ENCODE measurements at regions not wholly inside any gene's neighbourhood (a gene's known extent, or its start where the extent isn't known, plus 50 kb on each side); places are given as distances from the start of the nearest gene placed in this dataset.

DNA sequence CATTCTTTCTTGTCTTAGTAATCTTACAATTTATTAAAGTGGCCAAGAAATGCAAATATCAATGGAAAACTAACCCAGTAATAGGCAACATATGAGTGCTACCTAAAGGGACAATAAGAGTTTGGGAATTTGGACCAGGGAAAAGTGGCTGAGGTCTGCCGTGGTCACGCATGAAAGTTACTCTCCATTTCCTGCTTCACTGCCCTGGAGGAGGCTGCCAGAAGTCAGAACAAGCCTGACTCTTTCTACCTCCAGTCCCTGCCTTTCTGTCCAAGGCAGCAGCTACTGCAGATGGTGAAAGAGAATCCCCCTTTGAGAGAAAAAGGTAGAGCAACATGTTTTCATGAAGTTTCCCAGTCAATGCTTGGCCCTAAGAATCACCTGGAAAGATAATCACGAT, 201.1 kb upstream of the ARGLU1 start:
- no peak for DNase-seq
- POLR2A ChIA-PET = no interaction called here
- no peak for ATAC-seq
- Mint-ChIP-seq H3K4me3 (no peak overlapping the region), H3K27ac (no peak overlapping the region), H3K27me3 (ENCODE audit: low read depth) (no peaks in the 10 kb centered on the region), H3K9me3 (ENCODE audit: insufficient read depth) (no peaks in the 10 kb centered on the region), H3K36me3 (ENCODE audit: low read depth) (no peaks in the 10 kb centered on the region), H3K4me1 (ENCODE audit: low read depth) (no peaks in the 10 kb centered on the region)
- CTCF ChIA-PET = no interaction called here

DNA sequence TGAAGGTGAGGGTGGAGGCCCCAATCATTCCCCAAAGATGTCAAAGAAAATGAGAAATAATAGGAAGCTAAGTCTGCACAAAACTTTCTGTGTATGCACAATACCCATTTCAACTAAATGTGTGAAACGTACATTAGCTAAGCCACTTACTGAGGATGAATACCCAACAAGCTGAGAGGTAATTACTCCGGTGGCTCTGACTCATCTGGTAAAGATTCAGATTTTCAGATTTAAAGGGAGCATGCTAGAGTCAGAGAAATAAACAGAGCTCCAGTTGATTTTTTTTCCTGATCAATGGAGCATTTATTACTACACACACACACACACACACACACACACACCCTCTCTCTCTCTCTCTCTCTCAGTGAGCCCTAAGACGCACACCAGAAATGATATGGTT, 194.8 kb upstream of the ARGLU1 start:
- Mint-ChIP-seq H3K36me3 (ENCODE audit: low read depth) (no peaks in the 10 kb centered on the region), H3K4me1 (ENCODE audit: low read depth) (no peaks in the 10 kb centered on the region), H3K4me3 (no peak overlapping the region), H3K27me3 (ENCODE audit: low read depth) (no peaks in the 10 kb centered on the region), H3K9me3 (ENCODE audit: insufficient read depth) (no peaks in the 10 kb centered on the region), H3K27ac (no peak overlapping the region)
- ChIA-PET POLR2A (no interaction called here), CTCF (no interaction called here)
- no peak for ATAC-seq
- DNase-seq = no peak

DNA sequence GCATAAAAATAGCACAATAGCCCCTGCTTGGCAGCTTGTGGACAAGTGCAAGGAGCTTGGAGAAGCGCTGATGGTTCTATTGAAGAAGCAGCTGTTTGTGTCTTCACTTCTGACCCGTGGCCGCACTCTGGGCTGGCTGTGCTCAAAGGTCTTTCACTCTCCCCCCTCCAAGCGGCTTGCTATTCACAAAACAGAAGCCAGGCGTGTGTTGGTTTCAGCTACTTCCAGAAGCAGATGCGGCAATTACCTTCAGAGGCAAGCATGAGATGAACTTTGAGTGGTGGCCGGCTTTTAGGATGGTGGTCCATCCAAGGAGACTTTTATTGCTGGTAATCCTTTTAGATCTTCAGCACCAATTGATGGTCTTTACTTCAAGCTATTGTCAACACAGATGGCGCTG, 188.5 kb upstream of the ARGLU1 start:
- no peaks in the 10 kb centered on the region for H3K27me3 Mint-ChIP-seq (ENCODE audit: low read depth)
- POLR2A ChIA-PET = no interaction called here
- H3K9me3 Mint-ChIP-seq (ENCODE audit: insufficient read depth) = no peaks in the 10 kb centered on the region
- no peak overlapping the region for H3K27ac Mint-ChIP-seq
- no peak overlapping the region for H3K4me3 Mint-ChIP-seq
- no peaks in the 10 kb centered on the region for H3K4me1 Mint-ChIP-seq (ENCODE audit: low read depth)
- ATAC-seq (no peak), DNase-seq (no peak)
- CTCF ChIA-PET = no interaction called here
- no peaks in the 10 kb centered on the region for H3K36me3 Mint-ChIP-seq (ENCODE audit: low read depth)

DNA sequence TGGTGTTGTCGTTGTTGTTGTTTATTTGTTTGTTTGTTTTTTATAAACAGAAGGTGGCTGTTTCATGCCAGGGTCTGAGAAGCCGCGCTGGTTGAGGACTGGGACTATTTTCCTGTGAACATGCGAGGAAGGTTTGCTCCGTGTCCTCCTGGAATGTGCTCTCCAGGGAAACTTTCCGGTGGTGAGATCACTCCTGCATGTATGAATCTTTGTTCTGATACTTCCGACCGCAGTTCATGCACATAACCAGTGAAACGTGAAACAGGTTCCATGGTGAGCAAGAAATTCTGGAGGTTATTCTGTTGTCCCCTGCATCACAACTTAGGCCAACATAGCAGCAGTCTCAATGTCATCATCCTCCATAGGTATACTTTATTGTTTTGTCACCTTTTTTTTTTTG, 187.6 kb upstream of the ARGLU1 start:
- Mint-ChIP-seq H3K9me3 (ENCODE audit: insufficient read depth) (no peaks in the 10 kb centered on the region), H3K27me3 (ENCODE audit: low read depth) (no peaks in the 10 kb centered on the region), H3K4me3 (no peak overlapping the region), H3K36me3 (ENCODE audit: low read depth) (no peaks in the 10 kb centered on the region), H3K4me1 (ENCODE audit: low read depth) (no peaks in the 10 kb centered on the region), H3K27ac (no peak overlapping the region)
- DNase-seq = no peak
- POLR2A ChIA-PET = no interaction called here
- CTCF ChIA-PET = no interaction called here
- ATAC-seq = no peak

DNA sequence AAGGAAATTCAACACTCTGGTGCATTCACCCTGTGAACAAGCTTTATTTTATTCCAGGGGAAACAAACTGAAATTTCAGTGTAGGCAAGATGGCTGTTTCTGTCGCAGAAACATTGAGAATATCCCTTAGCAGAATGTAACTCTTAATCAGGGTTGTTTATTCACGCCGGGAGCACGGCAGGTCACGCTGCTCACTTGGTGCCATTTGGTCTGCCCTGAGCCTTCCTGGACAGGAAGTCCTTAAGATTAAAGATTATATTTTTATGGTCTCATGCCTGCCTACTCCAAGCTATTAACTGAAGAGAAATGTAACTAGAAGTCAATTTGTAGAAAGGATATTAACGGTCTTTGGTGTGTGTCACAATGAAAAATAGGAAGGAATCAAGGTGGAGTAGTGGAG, 185.3 kb upstream of the ARGLU1 start:
- H3K27ac Mint-ChIP-seq = no peak overlapping the region
- H3K36me3 Mint-ChIP-seq (ENCODE audit: low read depth) = no peaks in the 10 kb centered on the region
- H3K4me3 Mint-ChIP-seq = no peak overlapping the region
- no peak for DNase-seq
- no peaks in the 10 kb centered on the region for H3K9me3 Mint-ChIP-seq (ENCODE audit: insufficient read depth)
- H3K4me1 Mint-ChIP-seq (ENCODE audit: low read depth) = no peaks in the 10 kb centered on the region
- POLR2A ChIA-PET = no interaction called here
- H3K27me3 Mint-ChIP-seq (ENCODE audit: low read depth) = no peaks in the 10 kb centered on the region
- no peak for ATAC-seq
- CTCF ChIA-PET = no interaction called here

DNA sequence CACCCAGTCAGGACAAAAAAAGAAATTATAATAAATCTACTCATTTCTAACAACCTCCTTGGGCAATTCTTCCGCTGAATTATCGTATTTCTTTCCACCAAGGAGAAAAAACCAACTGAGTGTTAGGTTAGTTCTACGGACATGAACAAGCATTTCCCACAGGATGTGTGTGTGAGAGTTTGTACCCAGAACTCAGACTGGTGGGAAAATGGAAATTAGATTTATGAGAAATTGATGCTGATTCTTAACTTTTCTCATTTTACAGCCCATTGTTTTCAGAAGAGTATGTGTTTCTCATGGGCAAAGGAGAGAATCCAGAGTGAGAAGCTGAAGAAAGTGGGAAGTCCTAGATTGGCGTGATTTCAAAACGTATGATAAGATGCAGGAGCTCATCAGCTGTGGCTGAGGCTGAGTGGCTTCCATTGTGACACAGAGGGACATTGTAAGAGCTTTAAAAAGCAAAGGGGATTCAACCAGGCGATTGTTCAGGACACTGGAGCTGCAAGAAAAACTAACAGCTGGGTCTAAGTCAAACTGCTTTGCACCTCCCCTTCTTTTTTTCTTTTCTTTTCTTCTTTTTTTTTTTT, 184.7 kb upstream of the ARGLU1 start:
- ChIA-PET POLR2A (no interaction called here), CTCF (no interaction called here)
- Mint-ChIP-seq H3K4me1 (ENCODE audit: low read depth) (no peaks in the 10 kb centered on the region), H3K4me3 (no peak overlapping the region), H3K36me3 (ENCODE audit: low read depth) (no peaks in the 10 kb centered on the region), H3K9me3 (ENCODE audit: insufficient read depth) (no peaks in the 10 kb centered on the region), H3K27me3 (ENCODE audit: low read depth) (no peaks in the 10 kb centered on the region), H3K27ac (no peak overlapping the region)
- ATAC-seq = no peak
- DNase-seq = no peak

DNA sequence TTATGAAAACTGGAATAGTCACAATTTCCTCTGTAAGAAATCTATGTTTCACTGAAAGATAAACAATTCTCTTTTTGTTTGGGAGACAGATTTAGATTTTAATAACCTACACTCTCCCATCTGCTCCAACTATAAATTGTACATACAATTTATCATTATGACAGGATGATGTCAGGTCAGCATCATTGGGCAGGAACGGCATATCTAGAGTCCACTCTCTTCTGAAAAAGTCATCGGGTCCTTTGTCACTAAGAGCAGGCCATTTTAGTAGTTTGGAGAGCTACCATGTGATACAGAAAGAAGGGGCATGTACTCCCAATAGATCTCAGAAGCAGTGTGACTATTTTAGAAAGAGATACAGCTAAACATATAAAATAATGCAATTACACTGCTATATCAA, 180.8 kb upstream of the ARGLU1 start:
- ATAC-seq = no peak
- no peaks in the 10 kb centered on the region for H3K36me3 Mint-ChIP-seq (ENCODE audit: low read depth)
- no peaks in the 10 kb centered on the region for H3K4me1 Mint-ChIP-seq (ENCODE audit: low read depth)
- CTCF ChIA-PET = no interaction called here
- H3K9me3 Mint-ChIP-seq (ENCODE audit: insufficient read depth) = no peaks in the 10 kb centered on the region
- no peak for DNase-seq
- H3K27me3 Mint-ChIP-seq (ENCODE audit: low read depth) = no peaks in the 10 kb centered on the region
- no peak overlapping the region for H3K27ac Mint-ChIP-seq
- H3K4me3 Mint-ChIP-seq = no peak overlapping the region
- POLR2A ChIA-PET = no interaction called here

DNA sequence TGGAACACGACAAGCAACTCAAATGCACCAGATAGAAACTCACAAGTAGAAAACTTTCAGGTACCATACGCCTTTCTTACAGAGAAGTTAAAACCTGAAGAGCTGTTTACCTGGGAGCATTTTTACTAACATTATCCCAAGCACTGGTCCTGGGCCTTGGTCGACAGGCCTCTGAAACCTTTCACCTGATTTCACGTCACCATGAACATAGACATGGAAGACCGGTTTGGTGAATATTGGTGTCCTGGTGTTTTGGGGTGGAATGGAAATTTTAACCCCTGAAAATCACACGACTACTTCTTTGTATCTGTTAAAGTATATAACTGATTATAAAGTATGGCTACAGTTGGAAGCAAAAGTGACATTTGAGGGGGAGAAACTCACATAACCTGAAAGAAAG, 176.6 kb upstream of the ARGLU1 start:
- CTCF ChIA-PET = no interaction called here

DNA sequence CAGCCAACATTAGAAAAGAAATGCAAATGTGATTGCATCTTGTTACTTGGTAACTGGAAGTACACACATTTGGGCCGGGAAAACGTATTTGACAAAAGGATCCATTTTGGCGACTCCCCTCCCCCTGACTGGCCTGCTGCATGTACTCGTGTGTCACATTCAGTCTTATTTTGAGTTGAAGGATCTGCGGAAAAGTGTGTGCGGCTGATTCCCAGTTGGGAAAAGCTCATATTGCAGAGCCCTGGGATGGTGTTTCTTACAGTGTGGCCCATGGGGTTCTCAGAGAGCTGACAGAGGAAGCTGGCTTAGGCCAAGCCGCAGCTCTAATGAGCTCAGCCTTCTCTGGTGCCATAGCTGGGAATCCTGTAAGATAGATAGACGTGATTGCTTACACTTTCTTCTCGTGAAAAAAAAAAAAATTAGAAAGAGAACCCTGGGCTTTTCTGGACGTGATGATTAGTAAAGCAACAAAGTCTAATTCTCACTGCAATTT, 170.3 kb upstream of the ARGLU1 start:
- ATAC-seq (no peak), DNase-seq (no peak)
- CTCF ChIA-PET = no interaction called here
- H3K27ac Mint-ChIP-seq = no peak overlapping the region
- POLR2A ChIA-PET = no interaction called here
- H3K36me3 Mint-ChIP-seq (ENCODE audit: low read depth) = no peaks in the 10 kb centered on the region
- H3K4me3 Mint-ChIP-seq = no peak overlapping the region
- H3K27me3 Mint-ChIP-seq (ENCODE audit: low read depth) = no peaks in the 10 kb centered on the region
- H3K4me1 Mint-ChIP-seq (ENCODE audit: low read depth) = no peaks in the 10 kb centered on the region
- no peaks in the 10 kb centered on the region for H3K9me3 Mint-ChIP-seq (ENCODE audit: insufficient read depth)

More for the DNA sequence above, 176.6 kb upstream of the ARGLU1 start:
- Mint-ChIP-seq H3K36me3 (ENCODE audit: low read depth) (no peaks in the 10 kb centered on the region), H3K4me1 (ENCODE audit: low read depth) (no peaks in the 10 kb centered on the region), H3K27ac (no peak overlapping the region), H3K9me3 (ENCODE audit: insufficient read depth) (no peaks in the 10 kb centered on the region), H3K4me3 (no peak overlapping the region), H3K27me3 (ENCODE audit: low read depth) (no peaks in the 10 kb centered on the region)
- DNase-seq (no peak), ATAC-seq (no peak)
- POLR2A ChIA-PET = no interaction called here

DNA sequence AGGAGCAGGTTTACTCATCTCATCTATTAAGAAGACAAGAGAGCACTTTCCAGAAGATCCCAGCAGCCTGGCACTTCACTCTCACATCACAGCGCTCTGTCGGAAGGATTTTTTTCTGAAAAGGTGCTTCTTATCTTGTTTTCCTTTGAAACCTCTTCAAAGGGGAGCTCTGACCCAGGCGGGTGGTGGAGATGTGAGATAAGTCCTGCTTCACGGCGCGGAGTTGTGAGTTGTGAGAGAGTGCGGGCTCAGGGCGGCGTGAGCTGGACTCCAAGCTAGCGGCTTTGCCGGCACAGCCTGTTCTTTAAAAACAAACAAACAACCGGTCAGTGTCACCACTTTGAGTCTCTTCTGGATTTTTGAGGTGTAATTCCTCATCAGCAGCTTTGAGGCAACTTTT, 169.0 kb upstream of the ARGLU1 start:
- no peak for DNase-seq
- Mint-ChIP-seq H3K27ac (no peak overlapping the region), H3K36me3 (ENCODE audit: low read depth) (no peaks in the 10 kb centered on the region), H3K4me3 (no peak overlapping the region), H3K4me1 (ENCODE audit: low read depth) (no peaks in the 10 kb centered on the region), H3K9me3 (ENCODE audit: insufficient read depth) (no peaks in the 10 kb centered on the region), H3K27me3 (ENCODE audit: low read depth) (no peaks in the 10 kb centered on the region)
- ChIA-PET CTCF (no interaction called here), POLR2A (no interaction called here)
- ATAC-seq = no peak

DNA sequence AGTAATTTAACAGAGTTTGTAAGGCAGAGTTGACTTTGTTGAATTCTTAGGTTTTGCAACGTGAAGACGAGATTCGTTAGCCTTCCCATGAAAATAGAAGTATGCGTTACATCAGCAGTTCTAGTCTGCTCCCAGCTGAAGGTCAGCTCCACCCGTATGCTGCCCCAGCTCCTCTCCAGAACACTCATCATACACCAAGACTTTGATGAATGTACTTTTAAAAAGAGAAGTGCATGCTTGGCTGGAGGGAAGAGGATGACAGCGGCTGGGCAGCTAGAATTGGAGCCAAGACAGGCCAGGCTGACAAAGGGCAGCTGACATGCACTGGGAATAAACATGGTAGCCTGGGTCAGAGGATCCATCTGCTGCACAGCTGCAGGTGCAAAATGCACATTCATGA, 166.3 kb upstream of the ARGLU1 start:
- Mint-ChIP-seq H3K4me1 (ENCODE audit: low read depth) (no peaks in the 10 kb centered on the region), H3K4me3 (no peak overlapping the region), H3K27ac (no peak overlapping the region), H3K27me3 (ENCODE audit: low read depth) (no peaks in the 10 kb centered on the region), H3K36me3 (ENCODE audit: low read depth) (no peaks in the 10 kb centered on the region), H3K9me3 (ENCODE audit: insufficient read depth) (no peaks in the 10 kb centered on the region)
- DNase-seq (no peak), ATAC-seq (no peak)
- ChIA-PET CTCF (no interaction called here), POLR2A (no interaction called here)

DNA sequence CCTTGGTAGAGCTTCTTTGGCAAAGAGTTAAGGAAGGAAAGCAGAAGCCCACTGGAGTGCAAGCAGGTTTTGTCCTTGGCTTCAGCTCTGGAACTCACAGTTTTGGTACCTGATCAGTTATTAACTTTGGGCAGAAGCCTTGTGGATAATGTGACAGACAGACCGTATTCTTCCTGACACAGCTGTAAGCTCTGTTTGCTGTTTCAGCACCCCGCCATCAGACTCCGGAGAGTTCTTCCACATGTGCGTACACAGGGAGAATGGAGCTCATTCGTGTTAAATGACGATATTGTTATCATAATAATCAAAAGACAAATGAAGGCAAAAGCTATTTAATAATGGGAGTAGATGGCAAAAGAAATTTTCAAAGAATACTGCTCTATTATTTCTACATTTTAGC, 155.1 kb upstream of the ARGLU1 start:
- Mint-ChIP-seq H3K4me1 (ENCODE audit: low read depth) (no peaks in the 10 kb centered on the region), H3K36me3 (ENCODE audit: low read depth) (no peaks in the 10 kb centered on the region), H3K4me3 (no peak overlapping the region), H3K27me3 (ENCODE audit: low read depth) (no peaks in the 10 kb centered on the region), H3K9me3 (ENCODE audit: insufficient read depth) (peaks cover under 1% of the 10 kb centered on the region), H3K27ac (no peak overlapping the region)
- no peak for ATAC-seq
- DNase-seq = no peak
- ChIA-PET POLR2A (no interaction called here), CTCF (no interaction called here)

DNA sequence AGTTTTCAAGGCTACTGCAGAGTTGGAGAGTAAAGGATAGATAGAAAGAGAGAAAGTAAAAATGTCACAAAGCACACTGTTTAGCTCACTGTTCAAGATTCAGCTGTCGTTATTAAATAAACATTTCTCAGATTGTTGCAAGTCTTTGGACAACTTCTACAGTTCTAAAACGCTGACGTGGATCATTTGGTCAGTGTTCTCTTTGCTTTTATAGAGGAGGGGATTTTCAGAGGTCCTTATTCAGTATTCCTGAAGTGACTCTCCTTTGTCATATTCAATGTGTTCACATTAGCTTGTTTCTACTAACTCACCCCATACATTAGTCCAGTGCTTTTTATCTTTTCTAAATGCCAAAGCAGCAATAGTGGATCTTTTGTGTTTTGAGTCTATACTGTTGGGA, 154.7 kb upstream of the ARGLU1 start:
- DNase-seq (no peak), ATAC-seq (no peak)
- no peaks in the 10 kb centered on the region for H3K4me1 Mint-ChIP-seq (ENCODE audit: low read depth)
- no peak overlapping the region for H3K27ac Mint-ChIP-seq
- peaks cover 4% of the 10 kb centered on the region for H3K9me3 Mint-ChIP-seq (ENCODE audit: insufficient read depth)
- H3K27me3 Mint-ChIP-seq (ENCODE audit: low read depth) = no peaks in the 10 kb centered on the region
- CTCF ChIA-PET = interaction anchor here (0.6 kb wide), 1 partner anchor 201 kb away, joined by 3 read pairs; no protein-coding TSS in a partner anchor
- H3K36me3 Mint-ChIP-seq (ENCODE audit: low read depth) = no peaks in the 10 kb centered on the region
- no peak overlapping the region for H3K4me3 Mint-ChIP-seq
- POLR2A ChIA-PET = no interaction called here
